ENCODE measurements at regions not wholly inside any gene's neighbourhood (a gene's known extent, or its start where the extent isn't known, plus 50 kb on each side); places are given as distances from the start of the nearest gene placed in this dataset.

DNA sequence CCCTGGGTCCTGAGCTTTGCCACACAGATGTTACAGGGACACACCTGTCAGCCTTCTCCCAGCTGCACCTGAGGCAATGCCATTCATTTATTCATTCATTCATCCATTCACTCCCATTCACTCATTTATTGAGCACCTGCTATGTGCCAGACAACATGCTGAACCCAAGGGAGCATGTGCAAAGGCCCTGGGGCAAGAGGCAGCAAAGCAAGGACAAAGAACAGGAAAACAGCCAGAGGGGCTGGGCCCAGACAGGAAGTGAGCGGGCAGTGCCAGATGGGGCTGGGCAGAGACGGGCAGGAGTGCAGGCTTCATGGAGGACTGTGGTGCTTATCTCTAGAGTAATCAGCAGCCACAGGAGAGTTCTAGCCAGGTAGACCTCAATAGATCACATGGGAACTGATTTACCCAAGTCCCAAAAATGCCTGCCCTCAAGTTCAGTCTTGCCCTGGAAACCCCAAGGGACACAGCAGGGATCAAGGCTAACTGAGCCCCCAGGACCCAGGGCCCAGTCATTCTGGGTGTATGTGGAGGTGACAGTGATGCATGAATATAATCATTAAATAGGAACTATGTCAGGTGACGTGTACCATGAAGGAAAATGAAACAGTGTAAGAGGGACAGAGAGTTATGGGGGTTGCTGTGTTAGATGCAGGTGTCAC is 530.3 kb downstream of the MATN1 start:
- FAIRE-seq, result no peak

GRCh38 chr1:30191154-30191702 is 532.2 kb downstream of the MATN1 start:
- FAIRE-seq, result no peak

DNA sequence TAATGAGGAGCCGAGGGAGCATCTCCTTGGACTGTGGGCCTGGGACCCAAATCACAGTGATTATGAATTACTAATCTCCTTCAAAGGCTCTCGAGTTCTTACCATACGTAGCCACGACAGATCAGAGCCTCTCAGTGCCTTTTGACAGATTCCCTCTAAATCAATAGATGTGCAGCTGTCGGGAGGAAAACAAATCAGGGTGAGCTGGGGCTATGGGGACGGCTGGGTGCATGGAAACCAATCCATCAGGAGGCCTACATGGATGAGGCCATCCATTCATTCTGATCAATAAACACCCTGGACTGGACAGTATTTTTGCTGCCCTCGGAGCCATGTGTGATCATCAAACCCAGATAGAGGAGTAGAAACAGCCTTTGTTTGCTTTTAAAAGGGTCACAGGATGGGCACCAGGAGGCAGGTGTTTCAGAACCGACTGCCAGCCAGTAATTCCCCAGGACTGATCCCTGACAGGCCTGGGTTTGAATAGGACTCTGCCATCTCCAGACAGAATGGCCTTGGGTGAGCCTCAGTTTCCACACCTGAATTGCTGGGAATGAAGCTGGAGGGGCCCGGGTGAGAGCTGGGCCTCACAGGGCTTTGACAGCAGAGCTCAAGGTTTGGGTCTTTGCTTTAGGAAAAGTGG is 532.8 kb downstream of the MATN1 start:
- FAIRE-seq, result no peak

GRCh38 chr1:30189818-30190500 is 533.4 kb downstream of the MATN1 start:
- no peak for FAIRE-seq

DNA sequence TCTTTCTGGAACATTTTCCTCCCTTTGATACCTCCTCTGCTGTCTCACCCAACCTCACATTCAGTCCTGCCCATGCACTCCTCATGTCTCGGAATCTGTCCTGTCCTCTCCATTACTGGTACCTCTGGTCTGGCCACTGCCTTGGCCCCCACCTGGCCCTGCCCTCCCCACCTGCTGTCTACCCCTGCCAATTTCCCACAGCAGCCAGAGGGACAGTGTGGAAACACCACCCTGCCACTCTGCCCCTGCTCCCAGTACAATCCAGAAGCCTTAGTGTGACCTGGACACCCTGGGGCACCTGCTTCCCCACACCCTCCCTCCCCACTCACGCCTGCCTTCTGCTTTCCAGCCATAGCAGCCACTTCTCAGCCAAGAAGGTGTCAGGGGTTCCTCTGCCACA is 534.4 kb downstream of the MATN1 start:
- no peak for FAIRE-seq

GRCh38 chr1:30188329-30188728 is 535.1 kb downstream of the MATN1 start:
- FAIRE-seq, result no peak

GRCh38 chr1:30187413-30188023 is 535.9 kb downstream of the MATN1 start:
- FAIRE-seq, result no peak

GRCh38 chr1:30186586-30186985 is 536.8 kb downstream of the MATN1 start:
- FAIRE-seq, result no peak

GRCh38 chr1:30185809-30186208 is 537.6 kb downstream of the MATN1 start:
- FAIRE-seq, result no peak

GRCh38 chr1:30185313-30185712 is 538.1 kb downstream of the MATN1 start:
- FAIRE-seq, result no peak

DNA sequence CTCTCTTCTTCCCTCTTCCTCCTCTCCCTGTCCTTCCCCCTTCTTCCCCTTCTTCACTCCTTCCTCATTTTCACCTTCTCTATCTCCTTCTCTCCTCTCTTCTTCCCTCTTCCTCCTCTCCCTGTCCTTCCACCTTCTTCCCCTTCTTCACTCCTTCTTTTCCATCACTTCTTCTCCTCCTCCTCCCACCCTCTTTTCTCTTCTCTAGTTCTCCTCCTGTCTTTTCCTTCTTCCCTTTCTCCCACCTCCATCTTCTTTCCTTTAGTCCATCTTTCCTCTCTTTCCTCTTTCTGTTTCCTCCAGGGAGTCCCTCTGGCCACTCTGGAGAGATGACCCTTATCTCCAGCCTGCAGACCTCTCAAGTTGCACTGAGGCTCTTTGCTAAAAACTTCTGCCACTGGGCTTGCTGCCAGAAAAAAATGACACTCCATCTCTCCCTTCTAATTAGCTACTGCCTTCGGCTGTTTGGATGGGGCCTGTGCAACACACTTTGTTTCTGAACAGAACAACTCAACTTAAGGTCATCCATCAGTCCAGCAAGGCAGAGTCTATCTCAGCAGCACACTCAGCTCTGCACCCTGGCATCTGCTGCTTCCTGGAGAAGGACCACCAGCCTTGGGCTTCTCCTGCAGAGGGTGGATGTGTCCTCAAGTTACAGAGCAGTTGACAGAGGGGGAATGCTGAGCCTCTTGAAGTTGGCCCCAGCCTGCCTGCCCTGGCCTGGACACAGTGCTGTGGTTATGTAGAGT is 538.8 kb downstream of the MATN1 start:
- no peak for FAIRE-seq

GRCh38 chr1:30183895-30184294 is 539.5 kb downstream of the MATN1 start:
- no peak for FAIRE-seq

- no peak for FAIRE-seq
These were observed 540.4 kb downstream of the MATN1 start for GRCh38 chr1:30183006-30183405.

- no peak for FAIRE-seq
These were observed 543.3 kb downstream of the MATN1 start for GRCh38 chr1:30179942-30180543.

DNA sequence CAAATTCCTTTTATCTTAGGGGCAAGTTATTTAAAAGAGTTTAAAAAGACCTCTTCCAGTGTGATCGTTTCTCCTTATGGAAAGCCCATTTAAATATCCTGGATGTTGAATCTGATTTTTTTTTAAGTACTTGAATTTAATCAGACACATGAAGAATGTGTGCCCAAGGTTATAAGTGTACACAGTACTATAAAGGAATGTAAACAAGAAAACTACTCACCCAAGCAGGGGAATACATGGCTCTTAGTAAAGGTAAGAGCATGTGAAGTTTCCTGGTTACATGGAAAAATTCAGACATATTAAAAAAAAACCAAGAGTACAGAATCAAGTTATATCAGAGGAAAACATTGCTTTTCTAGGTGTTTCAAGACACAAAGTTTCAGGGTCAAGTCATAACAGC is 546.9 kb downstream of the MATN1 start:
- no peak for FAIRE-seq

DNA sequence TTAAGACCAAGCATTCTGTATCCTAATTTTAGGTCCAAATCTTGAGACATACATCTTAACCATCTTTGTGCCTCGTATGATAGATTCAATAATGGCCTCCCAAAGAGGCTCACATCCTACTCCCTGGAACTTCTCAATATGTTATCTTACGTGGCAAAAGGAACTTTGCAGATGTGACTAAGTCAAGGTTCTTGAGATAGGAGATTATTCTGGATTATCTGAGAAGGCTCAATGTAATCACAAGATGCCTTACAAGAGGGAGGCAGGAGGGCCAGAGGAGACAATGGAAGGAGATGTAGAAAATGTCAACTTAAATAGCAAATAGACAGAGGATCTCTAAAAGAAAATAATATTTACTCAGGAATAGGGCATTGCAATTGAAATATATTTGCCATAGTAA is 548.9 kb downstream of the MATN1 start:
- FAIRE-seq, result no peak

DNA sequence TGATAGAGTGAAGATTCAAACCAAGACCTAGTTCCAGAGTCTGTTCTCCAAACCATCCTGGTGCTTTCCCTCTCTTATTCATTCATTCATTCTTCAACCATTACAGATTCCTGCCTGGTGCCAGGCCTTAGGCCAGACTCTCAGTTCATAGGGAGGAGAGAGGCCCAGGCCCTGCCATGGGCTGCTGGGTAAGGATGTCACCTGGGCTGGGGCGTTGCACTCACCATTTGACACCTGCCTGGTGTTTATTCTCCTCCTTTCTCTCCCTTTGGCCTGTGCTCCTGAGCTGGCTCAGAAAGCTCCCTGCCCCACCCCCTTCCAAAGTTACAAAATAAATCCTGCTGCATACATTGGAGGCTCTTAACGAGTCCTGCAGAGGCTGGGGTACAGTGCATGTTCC is 549.8 kb downstream of the MATN1 start:
- FAIRE-seq, result no peak

GRCh38 chr1:30172757-30173156 is 550.6 kb downstream of the MATN1 start:
- FAIRE-seq, result no peak

- no peak for FAIRE-seq
These were observed 551.1 kb downstream of the MATN1 start for GRCh38 chr1:30172299-30172694.

GRCh38 chr1:30171537-30172298 is 551.7 kb downstream of the MATN1 start:
- FAIRE-seq, result no peak

GRCh38 chr1:30169269-30169668 is 554.1 kb downstream of the MATN1 start:
- FAIRE-seq, result no peak

- FAIRE-seq, result no peak
These were observed 557.2 kb downstream of the MATN1 start for GRCh38 chr1:30166174-30166573.

Data from TTC549 (cell line).